HK-2 (cell line): ENCODE measurements at regions not wholly inside any gene's neighbourhood (a gene's known extent, or its start where the extent isn't known, plus 50 kb on each side); places are given as distances from the start of the nearest gene placed in this dataset.
"Not testable (repeated sequence)": the region's sequence is repeated elsewhere in the genome, so short reads cannot be mapped to it uniquely, and the experiment has no call there.

Source experiments
- DNase-seq: peaks from one replicate; pipeline ENCODE4 v3.0.0-alpha.2; 2018; ENCODE audit not compliant: unreplicated experiment

GRCh38 chr13:34166406-34166805 lies 348.5 kb downstream of the RFC3 start:
- no peak for DNase-seq

DNA sequence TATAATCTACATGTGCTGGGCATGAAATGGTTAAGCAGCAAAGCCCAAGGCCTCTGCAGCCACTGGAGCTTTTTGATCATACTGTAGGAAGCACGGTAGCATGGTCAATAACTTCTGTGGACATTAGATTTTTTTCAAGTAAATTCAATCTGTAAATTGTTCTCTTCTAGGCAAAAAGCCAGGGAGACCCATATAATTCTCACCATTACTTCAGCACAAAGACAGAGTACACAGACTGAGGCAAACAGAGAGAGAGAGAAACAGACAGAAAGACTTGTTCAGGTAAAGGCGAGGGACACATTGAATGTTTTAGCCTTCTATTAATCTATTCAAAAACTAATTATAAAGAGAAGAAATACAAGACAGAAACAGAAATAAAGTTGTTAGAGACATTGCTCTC lies 349.4 kb downstream of the RFC3 start:
- DNase-seq = no peak

DNA sequence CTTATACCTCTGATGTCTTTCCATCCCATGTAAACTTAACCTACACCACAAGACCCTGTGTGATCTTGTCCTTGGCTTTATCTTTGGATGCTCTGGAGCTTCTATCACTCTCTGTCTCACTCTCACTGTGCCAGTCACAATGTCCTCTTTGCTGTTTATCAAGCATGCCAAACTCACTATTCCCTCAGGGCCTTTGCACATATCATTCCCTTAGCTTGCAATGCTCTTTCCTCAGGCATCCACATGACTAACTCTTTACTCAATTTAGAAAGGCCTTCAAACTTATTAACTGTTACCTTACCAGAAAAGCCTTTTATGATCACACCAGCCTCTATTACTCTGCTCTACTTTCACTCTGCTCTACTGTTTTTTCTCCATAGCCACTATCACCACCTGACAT lies 354.1 kb downstream of the RFC3 start:
- no peak for DNase-seq

- no peak for DNase-seq
Measured at GRCh38 chr13:34174671-34175145, 356.8 kb downstream of the RFC3 start.

GRCh38 chr13:34175551-34175950 lies 357.6 kb downstream of the RFC3 start:
- no peak for DNase-seq

DNA sequence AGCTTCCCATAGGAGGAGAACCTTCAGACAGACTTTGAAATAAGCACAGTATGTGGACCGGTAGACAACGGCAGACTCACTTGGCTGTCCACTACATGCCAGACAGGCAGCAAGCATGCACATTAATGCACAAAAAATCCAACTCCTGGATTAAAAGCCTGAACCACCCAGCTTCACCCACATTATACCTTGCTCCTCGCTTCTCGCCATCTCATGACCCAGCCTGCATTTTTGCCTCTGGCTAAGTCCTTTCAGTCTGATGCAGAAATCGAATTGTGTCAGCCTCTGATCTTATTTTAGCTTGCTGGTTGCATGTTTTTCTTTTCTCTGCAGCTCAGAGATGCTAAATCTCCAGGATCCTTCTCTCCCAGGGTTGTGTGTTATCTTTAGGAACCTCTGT lies 358.7 kb downstream of the RFC3 start:
- DNase-seq = no peak

GRCh38 chr13:34179481-34179880 lies 361.5 kb downstream of the RFC3 start:
- no peak for DNase-seq

- no peak for DNase-seq
Measured at GRCh38 chr13:34179927-34180326, 362.0 kb downstream of the RFC3 start.

- not testable (repeated sequence) for DNase-seq
Measured at GRCh38 chr13:34181256-34181655, 363.3 kb downstream of the RFC3 start.

- DNase-seq = no peak
Measured at GRCh38 chr13:34189946-34190345, 372.0 kb downstream of the RFC3 start.

DNA sequence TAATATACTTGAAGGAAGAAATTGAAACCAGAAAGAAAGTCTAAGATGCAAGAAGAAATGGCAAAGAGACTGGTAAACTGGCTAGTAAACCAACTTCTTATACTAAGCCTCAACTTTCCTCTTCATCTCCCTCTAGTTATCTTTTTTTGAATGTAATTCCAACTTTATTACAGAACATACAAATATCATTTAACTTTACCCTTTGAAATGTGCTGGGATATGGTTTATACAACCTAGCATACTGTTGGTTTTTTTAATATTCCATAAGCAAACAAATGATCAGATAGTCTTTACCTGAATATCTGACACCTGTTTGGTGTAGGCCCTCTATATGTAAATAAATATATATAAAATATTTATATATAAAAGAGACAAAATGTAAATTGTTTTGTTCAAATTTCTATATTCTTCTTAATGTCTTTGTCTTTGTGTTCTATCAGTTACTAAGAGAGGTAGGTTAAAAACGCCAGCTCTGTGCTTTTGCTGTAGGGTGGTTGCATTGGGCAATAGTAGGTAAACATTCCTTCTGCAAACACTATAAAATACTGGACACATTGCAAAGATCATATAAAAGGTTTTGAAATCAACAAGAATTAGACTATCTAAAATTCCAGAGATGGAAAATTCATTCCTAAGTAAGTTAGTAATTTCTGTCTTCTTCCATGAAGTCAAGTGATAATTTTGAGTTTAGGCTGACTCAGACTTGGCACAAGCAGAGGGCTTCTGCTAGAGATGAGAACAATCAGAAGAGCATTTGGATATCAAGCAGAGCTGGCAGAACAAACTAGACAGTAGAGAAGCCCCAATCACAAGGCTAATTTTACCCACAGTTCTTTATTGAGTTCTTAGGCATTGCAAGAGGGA lies 383.3 kb downstream of the RFC3 start:
- no peak for DNase-seq

- no peak for DNase-seq
Measured at GRCh38 chr13:34207334-34207733, 389.4 kb downstream of the RFC3 start.

GRCh38 chr13:34207872-34208271 lies 389.9 kb downstream of the RFC3 start:
- DNase-seq = no peak

DNA sequence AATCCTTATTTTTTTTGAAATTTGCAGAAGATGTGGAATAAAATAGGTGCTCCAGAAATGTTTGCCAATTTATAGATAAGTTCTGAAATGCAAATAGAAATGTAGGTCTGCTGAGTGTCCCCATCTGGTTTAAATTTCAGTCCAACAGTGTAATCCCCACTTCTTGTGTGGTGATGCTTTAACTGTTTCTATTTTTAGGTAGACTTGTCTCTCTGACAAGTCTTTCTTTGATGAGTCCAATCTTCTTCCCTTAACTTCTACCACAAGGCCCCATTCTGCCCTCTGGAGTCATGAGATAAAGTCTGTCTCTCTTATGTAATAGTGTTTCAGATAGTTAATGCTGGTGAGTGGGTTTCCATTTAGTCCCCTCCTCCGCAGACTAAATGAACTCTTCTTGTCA lies 390.4 kb downstream of the RFC3 start:
- no peak for DNase-seq

GRCh38 chr13:34210341-34210740 lies 392.4 kb downstream of the RFC3 start:
- no peak for DNase-seq

DNA sequence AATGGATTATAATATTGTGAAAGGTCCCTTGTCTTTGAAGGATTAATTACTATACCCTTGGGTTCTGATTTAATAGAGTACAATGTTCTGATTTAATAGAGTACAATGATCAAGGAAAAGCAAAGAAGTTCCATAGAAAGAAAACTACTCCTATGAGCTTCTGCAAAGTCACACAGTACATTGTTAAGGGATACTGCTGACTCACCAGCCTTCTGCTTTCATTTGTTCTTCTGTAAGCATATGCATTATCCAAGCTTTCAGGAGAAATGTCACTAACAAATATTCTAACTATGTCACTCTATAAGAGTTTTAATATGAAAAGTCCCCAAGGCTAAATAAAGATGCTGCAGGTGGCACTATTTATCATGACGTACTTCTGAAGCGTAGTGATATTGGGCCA lies 396.7 kb downstream of the RFC3 start:
- no peak for DNase-seq

GRCh38 chr13:34216256-34216655 lies 398.3 kb downstream of the RFC3 start:
- no peak for DNase-seq

- DNase-seq = no peak
Measured at GRCh38 chr13:34217343-34218025, 399.5 kb downstream of the RFC3 start.

DNA sequence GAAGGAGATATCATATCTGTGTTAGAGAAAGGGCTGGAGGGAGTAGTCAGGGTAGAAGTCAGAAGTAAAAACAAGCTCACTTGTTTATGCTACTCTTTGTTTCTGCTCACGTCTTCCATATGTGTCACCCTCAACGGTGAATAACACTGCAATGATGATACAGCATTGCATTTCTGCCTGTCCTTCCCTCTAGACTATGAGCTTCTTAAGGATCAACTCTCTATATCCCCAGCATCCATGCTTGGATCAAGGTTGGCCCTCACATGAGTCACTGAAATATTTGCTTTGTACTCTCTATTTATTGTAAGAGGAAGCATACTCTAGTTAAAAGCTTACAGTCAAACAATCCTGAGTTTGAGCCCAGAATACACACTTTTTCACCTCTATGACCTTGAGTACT lies 406.0 kb downstream of the RFC3 start:
- DNase-seq = no peak

- DNase-seq = no peak
Measured at GRCh38 chr13:34224877-34225276, 406.9 kb downstream of the RFC3 start.

GRCh38 chr13:34230271-34230670 lies 412.3 kb downstream of the RFC3 start:
- no peak for DNase-seq

- no peak for DNase-seq
Measured at GRCh38 chr13:34241332-34241731, 423.4 kb downstream of the RFC3 start.

DNA sequence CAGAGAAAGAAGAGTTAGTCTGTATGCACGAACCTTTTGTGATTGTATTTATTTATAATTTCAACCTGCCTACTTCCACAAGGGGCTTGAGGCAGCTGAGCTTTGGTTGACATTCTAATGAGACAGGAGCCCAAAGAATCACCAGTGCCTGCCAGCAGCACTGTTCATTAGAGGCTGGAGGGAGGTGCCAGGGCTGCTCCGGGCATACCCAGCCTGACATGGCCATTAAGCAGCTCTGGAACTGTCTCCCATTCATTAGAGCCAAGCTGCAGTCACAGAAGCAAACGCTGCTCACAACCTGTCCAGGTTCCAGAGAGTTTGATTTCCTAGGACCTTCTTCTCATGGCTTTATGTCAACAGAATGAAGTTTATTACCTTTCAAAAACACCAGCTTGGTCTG lies 425.5 kb downstream of the RFC3 start:
- DNase-seq = no peak
